ENCODE measurements at regions not wholly inside any gene's neighbourhood (a gene's known extent, or its start where the extent isn't known, plus 50 kb on each side); places are given as distances from the start of the nearest gene placed in this dataset.

DNA sequence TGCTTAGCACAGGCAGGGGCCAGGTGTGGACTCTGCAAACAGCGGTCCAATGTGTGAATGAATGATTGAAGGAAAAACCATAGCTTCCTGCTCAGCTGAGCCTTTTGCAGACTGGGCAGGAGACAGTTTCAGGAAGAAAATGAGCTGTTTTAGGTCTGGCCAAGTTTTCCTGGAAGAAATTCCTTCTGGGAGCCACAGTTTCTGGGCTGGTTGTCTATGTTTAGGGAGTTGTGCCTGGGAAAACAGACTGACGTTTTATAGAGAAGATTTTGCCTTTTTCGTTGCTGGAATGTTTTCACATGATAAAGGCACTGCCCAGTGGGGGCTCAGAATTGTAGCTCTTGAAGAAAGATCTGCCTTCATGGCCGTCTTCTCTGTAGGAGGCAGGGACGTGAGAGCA, 255.1 kb downstream of the CCSER2 start:
- Histone ChIP-seq H2BK15ac (ENCODE audit: low read depth, low read length) (no peak overlapping the region), H3K23me2 (ENCODE audit: insufficient read length, low read depth, low read length, poor library complexity, severe bottlenecking) (no peaks in the 10 kb centered on the region), H3K4ac (ENCODE audit: low read depth, low read length) (no peak overlapping the region), H4K8ac (replicated peaks; ENCODE audit: insufficient read length, low read depth, low read length) (no peak overlapping the region), H3K4me1 (ENCODE audit: insufficient read depth, low read length) (peaks cover 8% of the 10 kb centered on the region), H3K79me2 (ENCODE audit: insufficient read depth, low read length) (no peaks in the 10 kb centered on the region), H4K5ac (ENCODE audit: insufficient read length, low read depth, low read length) (no peak overlapping the region), H4K91ac (ENCODE audit: insufficient read length, low read depth, low read length) (no peak overlapping the region), H2BK5ac (ENCODE audit: insufficient read length, low read length) (no peak overlapping the region), H3K56ac (ENCODE audit: insufficient read length, low read depth, low read length) (no peak overlapping the region), H3K9me3 (ENCODE audit: control insufficient read depth, low read depth, low read length) (no peaks in the 10 kb centered on the region), H3K4me2 (ENCODE audit: insufficient read depth, insufficient read length, low read length) (no peak overlapping the region), H2BK12ac (ENCODE audit: insufficient read length, low read depth, low read length) (no peak overlapping the region), H4K20me1 (ENCODE audit: control insufficient read depth, insufficient read depth, insufficient read length) (no peaks in the 10 kb centered on the region), H3K23ac (ENCODE audit: insufficient read length, low read depth, low read length) (no peak overlapping the region), H3K18ac (ENCODE audit: insufficient read length, low read depth, low read length) (no peak overlapping the region), H3K9ac (ENCODE audit: extremely low read depth, insufficient read length, low read length) (no peak overlapping the region), H3T11ph (ENCODE audit: low read length) (no peak overlapping the region), H3K79me1 (ENCODE audit: insufficient read depth, low read depth, low read length, poor library complexity, severe bottlenecking) (no peaks in the 10 kb centered on the region), H2BK20ac (ENCODE audit: low read depth, low read length, poor library complexity, severe bottlenecking) (no peak overlapping the region), H3K27me3 (ENCODE audit: insufficient read depth, low read length) (no peaks in the 10 kb centered on the region), H3K14ac (ENCODE audit: insufficient read depth, low read length) (no peak overlapping the region), H2AK5ac (ENCODE audit: insufficient read length, low read length) (no peak overlapping the region), H2BK120ac (ENCODE audit: low read depth, low read length, poor library complexity, severe bottlenecking) (no peak overlapping the region), H3K27ac (ENCODE audit: insufficient read length, low read depth, low read length) (no peak overlapping the region), H2AFZ (ENCODE audit: low read length) (no peak overlapping the region)
- no peak overlapping the region for H3K27ac Mint-ChIP-seq
- H3K27me3 Mint-ChIP-seq (ENCODE audit: low read depth) = peaks cover 38% of the 10 kb centered on the region
- TF ChIP-seq, protein P1, sequence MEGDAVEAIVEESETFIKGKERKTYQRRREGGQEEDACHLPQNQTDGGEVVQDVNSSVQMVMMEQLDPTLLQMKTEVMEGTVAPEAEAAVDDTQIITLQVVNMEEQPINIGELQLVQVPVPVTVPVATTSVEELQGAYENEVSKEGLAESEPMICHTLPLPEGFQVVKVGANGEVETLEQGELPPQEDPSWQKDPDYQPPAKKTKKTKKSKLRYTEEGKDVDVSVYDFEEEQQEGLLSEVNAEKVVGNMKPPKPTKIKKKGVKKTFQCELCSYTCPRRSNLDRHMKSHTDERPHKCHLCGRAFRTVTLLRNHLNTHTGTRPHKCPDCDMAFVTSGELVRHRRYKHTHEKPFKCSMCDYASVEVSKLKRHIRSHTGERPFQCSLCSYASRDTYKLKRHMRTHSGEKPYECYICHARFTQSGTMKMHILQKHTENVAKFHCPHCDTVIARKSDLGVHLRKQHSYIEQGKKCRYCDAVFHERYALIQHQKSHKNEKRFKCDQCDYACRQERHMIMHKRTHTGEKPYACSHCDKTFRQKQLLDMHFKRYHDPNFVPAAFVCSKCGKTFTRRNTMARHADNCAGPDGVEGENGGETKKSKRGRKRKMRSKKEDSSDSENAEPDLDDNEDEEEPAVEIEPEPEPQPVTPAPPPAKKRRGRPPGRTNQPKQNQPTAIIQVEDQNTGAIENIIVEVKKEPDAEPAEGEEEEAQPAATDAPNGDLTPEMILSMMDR (conservative IDR thresholded peaks at IDR 0.05) = no peak
- H3K4me3 Mint-ChIP-seq = no peak overlapping the region
- H3K36me3 Mint-ChIP-seq (ENCODE audit: insufficient read depth in 1 of 3, low read depth in 3 of 3) = no peaks in the 10 kb centered on the region
- no CpG with 5 or more reads among the region's 5 CpGs for WGBS (ENCODE audit: extremely low coverage, insufficient read length, low lambda C conversion rate)
- H3K4me1 Mint-ChIP-seq = peaks cover 35 to 41% of the 10 kb centered on the region in 2 experiments
- DNase-seq = no peak
- H3K9me3 Mint-ChIP-seq = peaks cover 0 to 3% of the 10 kb centered on the region in 2 experiments; a peak in 1 of 5 replicates

All from H9 (cell line).